Choroid plexus epithelial cell (primary cell): ENCODE measurements at regions not wholly inside any gene's neighbourhood (a gene's known extent, or its start where the extent isn't known, plus 50 kb on each side); places are given as distances from the start of the nearest gene placed in this dataset.

Source experiments
- DNase-seq: peaks from one replicate; pipeline ENCODE4 v3.0.0-alpha.2; 2010; ENCODE audit warnings: low read depth
- H3K4me3 ChIP-seq: 2 replicates; pipeline ENCODE4 v1.5.1; 2011; ENCODE audit warnings: low read depth, mild to moderate bottlenecking, control low read depth, low read length, moderate library complexity
- TF ChIP-seq, protein P1 (sequence below): conservative IDR thresholded peaks from 2 replicates; pipeline ENCODE4 v1.5.1; 2011; ENCODE audit warnings: low read depth, mild to moderate bottlenecking, control low read depth, inconsistent platforms, low read length, moderate library complexity

DNA sequence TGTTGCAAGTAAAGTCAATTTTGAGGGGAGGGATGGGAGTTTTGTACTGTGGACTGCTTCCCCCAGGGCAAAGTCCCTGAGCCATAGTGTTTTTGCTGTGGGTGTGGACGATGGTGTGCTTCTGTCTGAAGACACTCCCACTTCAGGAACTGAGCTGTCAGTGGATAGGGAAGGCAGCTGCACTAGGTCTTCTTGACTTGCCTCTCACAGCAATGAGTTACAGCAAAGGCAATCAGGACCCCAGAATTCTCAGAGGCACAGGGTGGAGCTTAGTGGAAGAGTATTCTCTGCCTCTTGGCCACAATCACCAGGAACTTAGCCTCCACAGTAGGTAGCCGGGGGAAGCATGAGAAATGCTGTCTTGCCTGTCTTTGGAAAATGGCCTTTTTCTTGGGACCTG lies 1416.6 kb upstream of the MIR17HG start:
- no peak overlapping the region for H3K4me3 ChIP-seq
- TF ChIP-seq, protein P1, sequence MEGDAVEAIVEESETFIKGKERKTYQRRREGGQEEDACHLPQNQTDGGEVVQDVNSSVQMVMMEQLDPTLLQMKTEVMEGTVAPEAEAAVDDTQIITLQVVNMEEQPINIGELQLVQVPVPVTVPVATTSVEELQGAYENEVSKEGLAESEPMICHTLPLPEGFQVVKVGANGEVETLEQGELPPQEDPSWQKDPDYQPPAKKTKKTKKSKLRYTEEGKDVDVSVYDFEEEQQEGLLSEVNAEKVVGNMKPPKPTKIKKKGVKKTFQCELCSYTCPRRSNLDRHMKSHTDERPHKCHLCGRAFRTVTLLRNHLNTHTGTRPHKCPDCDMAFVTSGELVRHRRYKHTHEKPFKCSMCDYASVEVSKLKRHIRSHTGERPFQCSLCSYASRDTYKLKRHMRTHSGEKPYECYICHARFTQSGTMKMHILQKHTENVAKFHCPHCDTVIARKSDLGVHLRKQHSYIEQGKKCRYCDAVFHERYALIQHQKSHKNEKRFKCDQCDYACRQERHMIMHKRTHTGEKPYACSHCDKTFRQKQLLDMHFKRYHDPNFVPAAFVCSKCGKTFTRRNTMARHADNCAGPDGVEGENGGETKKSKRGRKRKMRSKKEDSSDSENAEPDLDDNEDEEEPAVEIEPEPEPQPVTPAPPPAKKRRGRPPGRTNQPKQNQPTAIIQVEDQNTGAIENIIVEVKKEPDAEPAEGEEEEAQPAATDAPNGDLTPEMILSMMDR = no peak
- DNase-seq = no peak

DNA sequence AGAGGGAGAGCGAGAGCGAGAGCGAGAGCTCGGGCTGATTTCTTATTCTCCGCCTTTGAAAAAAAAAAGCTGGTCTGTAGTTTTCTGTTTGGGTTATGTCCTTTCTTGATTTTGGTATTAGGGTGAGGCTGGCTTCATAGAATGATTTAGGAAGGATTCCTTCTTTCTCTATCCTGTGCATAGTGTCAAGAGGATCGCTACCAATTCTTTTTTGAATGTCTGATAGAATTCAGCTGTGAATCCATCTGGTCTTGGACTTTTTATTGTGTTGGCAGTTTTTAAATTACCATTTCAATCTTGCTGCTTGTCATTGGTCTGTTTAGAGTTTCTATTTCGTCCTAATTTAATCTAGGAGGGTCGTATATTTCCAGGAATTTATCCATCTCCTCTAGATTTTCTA lies 1414.6 kb upstream of the MIR17HG start:
- TF ChIP-seq, protein P1 = no peak
- no peak overlapping the region for H3K4me3 ChIP-seq
- no peak for DNase-seq

GRCh38 chr13:89936256-89936655 lies 1411.2 kb upstream of the MIR17HG start:
- no peak overlapping the region for H3K4me3 ChIP-seq
- TF ChIP-seq, protein P1 = no peak
- peak; percentile 9 for DNase-seq

GRCh38 chr13:89937420-89937819 lies 1410.1 kb upstream of the MIR17HG start:
- no peak for DNase-seq
- TF ChIP-seq, protein P1 = no peak
- no peak overlapping the region for H3K4me3 ChIP-seq

- DNase-seq = no peak
- H3K4me3 ChIP-seq = no peak overlapping the region
- TF ChIP-seq, protein P1 = no peak
Measured at GRCh38 chr13:89940383-89940782, 1407.1 kb upstream of the MIR17HG start.

DNA sequence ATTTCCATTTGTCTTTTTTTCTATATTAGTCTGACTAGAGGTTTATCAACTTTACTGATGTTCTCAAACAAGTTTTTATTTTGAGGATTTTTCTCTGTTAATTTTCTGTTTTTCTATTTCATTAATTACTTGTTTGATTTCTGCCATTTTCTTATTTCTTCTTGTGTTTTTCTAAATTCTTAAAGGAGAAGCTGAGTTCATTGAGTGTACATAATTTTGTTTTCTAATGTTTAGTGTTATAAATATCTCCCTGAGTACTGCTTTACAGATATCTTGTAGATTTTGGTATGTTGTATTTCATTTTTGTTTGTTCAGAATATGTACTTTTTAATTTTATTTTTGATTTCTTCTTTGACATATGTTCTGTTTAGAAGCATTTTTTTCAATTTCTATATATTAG lies 1404.3 kb upstream of the MIR17HG start:
- no peak overlapping the region for H3K4me3 ChIP-seq
- no peak for DNase-seq

GRCh38 chr13:89950225-89950624 lies 1397.3 kb upstream of the MIR17HG start:
- DNase-seq = no peak
- TF ChIP-seq, protein P1 = no peak

More for the DNA sequence above, 1404.3 kb upstream of the MIR17HG start:
- TF ChIP-seq, protein P1 = no peak

More at GRCh38 chr13:89950225-89950624, 1397.3 kb upstream of the MIR17HG start:
- H3K4me3 ChIP-seq = no peak overlapping the region
